ENCODE measurements at regions not wholly inside any gene's neighbourhood (a gene's known extent, or its start where the extent isn't known, plus 50 kb on each side); places are given as distances from the start of the nearest gene placed in this dataset.

- no peak overlapping the region for H3K4me3 ChIP-seq (ENCODE audit: low read depth, low read length)
- CTCF ChIA-PET: no interaction called here
- POLR2A ChIA-PET: no interaction called here
- no peak for TF ChIP-seq CTCF (IDR thresholded peaks at IDR 0.05; ENCODE audit: insufficient read depth, low read length, missing control alignments)
- DNase-seq (ENCODE audit: low read depth, low spot score): no peak
These were observed 683.0 kb downstream of the DHX35 start for GRCh38 chr20:39645131-39645530.

- TF ChIP-seq CTCF (IDR thresholded peaks at IDR 0.05; ENCODE audit: insufficient read depth, low read length, missing control alignments): no peak
- no peak for DNase-seq (ENCODE audit: low read depth, low spot score)
- POLR2A ChIA-PET: no interaction called here
- CTCF ChIA-PET: no interaction called here
- H3K4me3 ChIP-seq (ENCODE audit: low read depth, low read length): no peak overlapping the region
These were observed 681.1 kb downstream of the DHX35 start for GRCh38 chr20:39643292-39643691.

GRCh38 chr20:39641423-39641822 is 679.3 kb downstream of the DHX35 start:
- no peak for TF ChIP-seq CTCF (IDR thresholded peaks at IDR 0.05; ENCODE audit: insufficient read depth, low read length, missing control alignments)
- POLR2A ChIA-PET: no interaction called here
- DNase-seq (ENCODE audit: low read depth, low spot score): no peak
- CTCF ChIA-PET: no interaction called here
- H3K4me3 ChIP-seq (ENCODE audit: low read depth, low read length): no peak overlapping the region

- TF ChIP-seq CTCF (IDR thresholded peaks at IDR 0.05; ENCODE audit: insufficient read depth, low read length, missing control alignments): no peak
- no peak for DNase-seq (ENCODE audit: low read depth, low spot score)
- no peak overlapping the region for H3K4me3 ChIP-seq (ENCODE audit: low read depth, low read length)
- CTCF ChIA-PET: no interaction called here
- POLR2A ChIA-PET: no interaction called here
These were observed 678.0 kb downstream of the DHX35 start for GRCh38 chr20:39640147-39640546.

- no peak for TF ChIP-seq CTCF (IDR thresholded peaks at IDR 0.05; ENCODE audit: insufficient read depth, low read length, missing control alignments)
- no peak overlapping the region for H3K4me3 ChIP-seq (ENCODE audit: low read depth, low read length)
- ChIA-PET CTCF (no interaction called here), POLR2A (no interaction called here)
- no peak for DNase-seq (ENCODE audit: low read depth, low spot score)
These were observed 676.6 kb downstream of the DHX35 start for GRCh38 chr20:39638731-39639130.

GRCh38 chr20:39633689-39634088 is 671.5 kb downstream of the DHX35 start:
- no peak for TF ChIP-seq CTCF (IDR thresholded peaks at IDR 0.05; ENCODE audit: insufficient read depth, low read length, missing control alignments)
- DNase-seq (ENCODE audit: low read depth, low spot score): no peak
- POLR2A ChIA-PET: no interaction called here
- no peak overlapping the region for H3K4me3 ChIP-seq (ENCODE audit: low read depth, low read length)
- CTCF ChIA-PET: no interaction called here

Measured in AG04449 (cell line).